ENCODE measurements at regions not wholly inside any gene's neighbourhood (a gene's known extent, or its start where the extent isn't known, plus 50 kb on each side); places are given as distances from the start of the nearest gene placed in this dataset.
"Not testable (repeated sequence)": the region's sequence is repeated elsewhere in the genome, so short reads cannot be mapped to it uniquely, and the experiment has no call there.

DNA sequence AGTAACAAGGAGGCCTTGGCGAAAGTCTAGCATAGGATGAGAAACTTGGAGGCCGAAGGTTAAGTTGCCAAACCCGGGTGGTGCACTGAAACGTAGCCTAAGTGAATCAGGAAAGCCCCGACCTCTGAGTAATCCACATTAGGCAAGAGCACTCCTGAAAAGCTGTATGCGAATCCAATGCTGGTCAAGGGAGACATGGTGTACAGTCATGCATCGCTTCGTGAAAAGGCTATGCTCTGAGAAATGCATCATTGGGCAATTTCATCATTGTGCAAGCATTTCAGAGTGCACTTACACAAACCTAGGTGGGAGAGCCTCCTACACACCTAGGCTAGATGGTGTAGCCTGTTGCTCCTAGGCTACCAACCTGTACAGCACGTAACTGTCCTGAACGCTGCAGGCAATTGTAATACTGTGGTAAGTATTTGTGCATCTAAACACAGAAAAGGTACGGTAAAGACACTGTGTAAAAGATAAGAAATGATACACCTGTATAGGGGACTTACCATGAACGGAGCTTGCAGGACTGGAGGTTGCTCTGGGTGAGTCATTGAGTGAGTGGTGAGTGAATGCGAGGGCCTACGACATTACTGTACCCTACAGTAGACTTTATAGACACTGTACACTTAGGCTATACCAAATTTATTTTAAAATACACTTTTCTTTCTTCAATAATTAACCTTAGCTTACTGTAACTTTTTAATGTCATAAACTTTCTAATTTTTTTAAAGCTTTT is 222.5 kb downstream of the SHQ1 start:
- DNase-seq: no peak

DNA sequence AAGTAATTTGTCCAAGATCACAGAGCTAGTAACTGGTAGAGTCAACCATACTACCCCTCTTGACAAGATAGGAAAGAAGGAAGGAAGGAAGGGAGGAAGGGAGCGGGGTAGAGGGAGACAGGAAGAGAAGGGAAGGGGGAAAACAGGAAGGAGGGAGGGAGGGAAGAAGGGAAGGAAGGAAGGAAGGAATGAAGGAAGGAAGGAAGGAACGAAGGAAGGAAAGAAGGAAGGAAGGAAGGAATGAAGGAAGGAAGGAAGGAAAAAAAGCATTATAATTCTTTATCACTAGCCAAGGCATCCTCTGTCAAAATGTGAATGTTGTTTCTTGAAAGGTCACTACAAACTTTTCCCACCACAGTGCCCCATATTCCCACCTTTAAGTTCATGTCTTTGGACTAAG is 223.6 kb downstream of the SHQ1 start:
- no peak for DNase-seq

GRCh38 chr3:72618739-72619138 is 229.5 kb downstream of the SHQ1 start:
- no peak for DNase-seq

- DNase-seq: no peak
These were observed 230.7 kb downstream of the SHQ1 start for GRCh38 chr3:72617424-72618024.

DNA sequence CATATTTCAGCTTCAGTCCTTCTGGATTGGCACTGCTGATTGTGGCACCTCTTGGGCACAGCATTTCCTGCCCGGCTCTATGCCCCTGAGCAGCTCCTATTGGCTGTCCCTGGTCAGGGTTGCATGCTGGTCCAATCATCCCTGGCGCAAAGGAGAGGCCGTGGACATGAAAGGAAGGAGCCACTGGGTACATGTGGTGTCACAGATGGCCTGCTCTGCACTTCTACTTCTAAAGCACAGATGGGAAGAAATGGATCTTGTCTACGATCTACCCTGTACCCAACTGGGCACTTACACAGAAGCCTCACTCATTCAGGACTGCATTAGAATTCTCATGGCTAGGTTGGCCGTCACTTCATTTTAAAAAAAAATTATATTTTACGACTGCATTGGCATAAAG is 232.5 kb downstream of the SHQ1 start:
- no peak for DNase-seq

GRCh38 chr3:72615182-72615581 is 233.1 kb downstream of the SHQ1 start:
- DNase-seq: no peak

- no peak for DNase-seq
These were observed 233.7 kb downstream of the SHQ1 start for GRCh38 chr3:72614394-72615074.

- no peak for DNase-seq
These were observed 234.4 kb downstream of the SHQ1 start for GRCh38 chr3:72613871-72614270.

DNA sequence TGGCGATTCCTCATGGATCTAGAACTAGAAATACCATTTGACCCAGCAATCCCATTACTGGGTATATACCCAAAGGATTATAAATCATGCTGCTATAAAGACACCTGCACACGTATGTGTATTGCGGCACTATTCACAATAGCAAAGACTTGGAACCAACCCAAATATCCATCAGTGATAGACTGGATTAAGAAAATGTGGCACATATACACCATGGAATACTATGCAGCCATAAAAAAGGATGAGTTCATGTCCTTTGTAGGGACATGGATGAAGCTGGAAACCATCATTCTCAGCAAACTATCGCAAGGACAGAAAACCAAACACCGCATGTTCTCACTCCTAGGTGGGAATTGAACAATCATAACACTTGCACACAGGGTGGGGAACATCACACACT is 239.1 kb downstream of the SHQ1 start:
- not testable (repeated sequence) for DNase-seq

DNA sequence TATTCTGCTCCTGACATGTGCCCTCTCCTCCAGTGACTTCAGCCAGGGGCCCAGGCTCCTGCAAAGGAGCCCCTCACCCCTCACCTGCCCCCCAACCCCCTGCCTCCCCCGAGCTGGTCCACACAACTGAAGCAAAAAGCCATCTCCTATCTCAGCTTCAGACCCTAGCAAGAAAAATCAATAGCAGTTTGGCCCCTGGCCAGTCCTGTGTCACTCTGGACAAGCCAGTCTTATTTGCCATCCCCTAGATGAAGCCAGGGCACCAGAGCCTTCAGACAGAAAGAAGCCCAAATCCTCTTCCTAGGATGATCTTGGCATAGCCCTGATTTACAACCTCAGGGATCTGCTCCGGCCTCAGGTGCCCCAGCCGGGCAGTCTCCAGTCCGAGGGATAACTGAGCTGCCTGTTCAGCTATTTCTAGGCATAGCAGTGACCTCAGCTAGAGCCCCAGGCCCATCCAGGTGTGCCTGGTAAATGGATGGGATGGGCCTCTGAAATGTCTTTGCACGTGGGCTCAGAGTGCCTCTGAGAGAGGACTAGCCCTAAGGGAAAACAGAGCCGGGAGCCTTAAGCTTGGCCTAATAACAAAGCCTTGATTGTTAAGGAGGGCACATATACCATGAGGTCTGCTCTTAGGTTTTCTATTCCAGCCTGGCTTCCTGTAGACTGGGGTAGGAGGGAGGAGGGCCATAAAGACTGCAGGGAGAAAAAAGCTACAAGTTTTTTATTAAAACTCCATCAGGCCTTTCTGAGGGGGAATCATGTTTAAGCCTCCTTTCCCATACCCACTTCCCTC is 242.0 kb downstream of the SHQ1 start:
- DNase-seq: no peak

GRCh38 chr3:72604328-72604727 is 243.9 kb downstream of the SHQ1 start:
- no peak for DNase-seq

DNA sequence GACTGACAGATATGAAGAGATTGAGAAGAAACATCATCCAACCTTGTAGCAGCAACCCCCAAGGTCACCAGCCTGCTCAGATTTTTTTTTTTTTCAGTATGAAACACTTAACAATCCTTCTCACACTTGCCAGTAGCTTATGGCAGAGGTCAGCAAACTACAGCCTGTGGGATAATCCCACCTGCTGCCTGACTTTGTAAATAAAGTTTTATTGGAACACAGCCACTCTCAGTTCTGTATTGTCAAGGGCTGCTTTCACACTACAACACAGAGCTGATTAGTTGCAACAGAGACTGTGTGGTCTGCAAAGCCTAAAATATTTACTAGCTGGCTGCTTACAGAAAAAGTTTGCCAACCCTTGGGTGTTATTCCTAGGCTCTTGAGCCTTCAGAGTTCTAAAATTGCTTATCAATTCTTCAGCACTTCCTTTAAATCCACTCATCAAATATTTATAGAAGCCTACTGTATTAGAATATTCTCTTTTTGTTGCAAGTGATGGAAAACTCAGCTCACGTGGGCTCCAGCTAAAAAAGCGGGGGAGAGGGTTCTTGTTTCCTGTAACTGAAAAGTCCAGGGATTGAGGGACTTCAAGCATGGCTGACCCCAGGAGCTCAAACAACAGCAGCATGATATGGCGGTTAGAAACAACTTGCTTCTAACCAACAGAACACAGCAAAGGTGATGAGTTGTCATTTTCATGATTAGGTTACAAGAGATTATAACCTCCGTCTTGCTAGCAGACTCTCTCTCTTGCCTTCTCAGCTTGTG is 246.1 kb downstream of the SHQ1 start:
- DNase-seq: no peak

- no peak for DNase-seq
These were observed 247.2 kb downstream of the SHQ1 start for GRCh38 chr3:72601060-72601459.

DNA sequence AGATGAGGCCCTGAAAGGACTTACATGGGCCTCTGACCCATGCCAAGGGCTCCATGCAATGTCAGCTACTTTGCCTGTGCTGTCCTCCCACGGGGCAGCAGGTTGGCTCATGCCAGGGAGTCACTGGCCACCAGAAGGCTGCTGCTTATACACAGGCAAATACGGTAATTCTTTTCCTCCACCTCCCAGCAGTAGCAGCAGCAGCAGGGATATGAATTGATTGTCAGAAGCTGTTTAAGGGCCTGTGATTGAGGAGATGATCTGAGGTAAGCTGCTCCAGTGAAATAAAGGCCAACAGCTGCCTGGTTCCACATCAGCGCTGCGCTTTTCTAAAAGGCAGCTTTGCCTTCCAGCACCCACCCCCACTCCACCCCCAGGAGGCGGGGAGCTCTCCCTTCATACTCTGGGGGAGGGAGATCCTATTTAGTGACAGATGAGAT is 250.5 kb downstream of the SHQ1 start:
- no peak for DNase-seq

DNA sequence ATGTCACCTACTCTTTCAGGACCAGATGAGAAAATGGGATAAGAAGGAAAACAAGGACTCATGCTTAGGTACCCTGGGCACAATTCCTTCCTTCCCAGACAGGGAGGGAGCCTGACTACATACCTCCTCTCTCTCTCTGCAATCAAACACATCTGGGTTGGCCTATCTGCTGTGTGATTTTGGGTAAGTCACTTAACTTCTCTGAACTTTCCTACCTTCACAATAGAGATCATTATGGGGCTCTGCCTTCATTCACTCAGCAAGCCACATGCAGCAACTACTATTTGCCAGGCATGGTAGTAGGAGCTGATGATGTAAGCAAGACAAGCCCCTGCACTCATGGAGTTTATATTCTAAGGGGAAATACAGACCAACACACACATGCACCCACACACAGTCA is 251.2 kb downstream of the SHQ1 start:
- no peak for DNase-seq

- no peak for DNase-seq
These were observed 252.2 kb downstream of the SHQ1 start for GRCh38 chr3:72595927-72596610.

- no peak for DNase-seq
These were observed 252.9 kb downstream of the SHQ1 start for GRCh38 chr3:72595376-72595775.

GRCh38 chr3:72594615-72595215 is 253.5 kb downstream of the SHQ1 start:
- no peak for DNase-seq

- DNase-seq: no peak
These were observed 254.3 kb downstream of the SHQ1 start for GRCh38 chr3:72593881-72594397.

- no peak for DNase-seq
These were observed 256.5 kb downstream of the SHQ1 start for GRCh38 chr3:72591522-72592421.
